NB4 (cell line): ENCODE measurements at regions not wholly inside any gene's neighbourhood (a gene's known extent, or its start where the extent isn't known, plus 50 kb on each side); places are given as distances from the start of the nearest gene placed in this dataset.

Source experiments
- DNase-seq: peaks from one replicate; pipeline ENCODE4 v3.0.0; 2010; ENCODE audit warnings: low read depth
- H3K4me3 ChIP-seq: one replicate; pipeline ENCODE4 v1.5.1; 2011; ENCODE audit warnings: mild to moderate bottlenecking, low read depth, low read length, moderate library complexity
- MYC ChIP-seq: IDR thresholded peaks from 2 replicates; pipeline ENCODE4 v1.6.1; 2011; ENCODE audit warnings: low read depth, low read length
- POLR2A ChIP-seq: IDR thresholded peaks from 2 replicates; pipeline ENCODE4 v1.6.1; 2011; ENCODE audit warnings: mild to moderate bottlenecking; ENCODE audit not compliant: insufficient read length; ENCODE audit errors: extremely low read depth
- TF ChIP-seq, protein P1 (sequence below): IDR thresholded peaks from one replicate; pipeline ENCODE4 v1.5.1; 2012; ENCODE audit warnings: low read depth, low read length
- TF ChIP-seq, protein P2 (sequence below): IDR thresholded peaks from 2 replicates; pipeline ENCODE4 v1.6.1; 2011; ENCODE audit warnings: low read depth, low read length

DNA sequence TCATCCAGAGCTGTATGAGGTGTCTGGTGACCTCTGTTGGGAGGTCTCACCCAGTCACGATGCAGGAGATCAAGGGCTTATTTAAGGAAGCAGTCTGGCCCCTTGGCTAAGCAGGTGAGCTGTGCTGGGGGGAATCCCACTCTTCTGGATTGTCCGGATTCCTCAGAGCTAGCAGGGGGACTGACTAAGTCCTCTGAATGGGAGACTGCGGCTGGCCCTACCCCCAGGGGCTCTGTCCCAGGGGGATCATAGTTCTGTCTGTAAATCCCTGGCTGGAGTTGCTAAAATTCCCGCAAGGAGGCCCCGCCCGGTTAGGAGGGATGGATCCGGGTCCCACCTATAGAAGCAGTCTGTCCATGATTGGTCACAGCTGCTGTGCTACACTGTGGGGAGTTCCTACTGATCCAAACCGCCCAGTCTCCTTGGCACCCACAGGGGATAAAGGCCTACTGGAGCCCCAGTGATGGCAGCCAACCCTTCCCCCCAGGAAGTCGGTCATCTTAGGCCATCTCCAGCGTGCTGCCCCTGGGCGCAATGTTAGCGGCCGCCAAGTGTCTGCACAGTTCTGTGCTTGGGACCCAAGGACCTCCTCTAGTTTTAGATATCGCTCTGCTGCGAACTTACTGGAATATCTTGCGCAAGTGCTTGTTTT lies 118.2 kb upstream of the KLF8 start:
- DNase-seq: no peak
- TF ChIP-seq, protein P1, sequence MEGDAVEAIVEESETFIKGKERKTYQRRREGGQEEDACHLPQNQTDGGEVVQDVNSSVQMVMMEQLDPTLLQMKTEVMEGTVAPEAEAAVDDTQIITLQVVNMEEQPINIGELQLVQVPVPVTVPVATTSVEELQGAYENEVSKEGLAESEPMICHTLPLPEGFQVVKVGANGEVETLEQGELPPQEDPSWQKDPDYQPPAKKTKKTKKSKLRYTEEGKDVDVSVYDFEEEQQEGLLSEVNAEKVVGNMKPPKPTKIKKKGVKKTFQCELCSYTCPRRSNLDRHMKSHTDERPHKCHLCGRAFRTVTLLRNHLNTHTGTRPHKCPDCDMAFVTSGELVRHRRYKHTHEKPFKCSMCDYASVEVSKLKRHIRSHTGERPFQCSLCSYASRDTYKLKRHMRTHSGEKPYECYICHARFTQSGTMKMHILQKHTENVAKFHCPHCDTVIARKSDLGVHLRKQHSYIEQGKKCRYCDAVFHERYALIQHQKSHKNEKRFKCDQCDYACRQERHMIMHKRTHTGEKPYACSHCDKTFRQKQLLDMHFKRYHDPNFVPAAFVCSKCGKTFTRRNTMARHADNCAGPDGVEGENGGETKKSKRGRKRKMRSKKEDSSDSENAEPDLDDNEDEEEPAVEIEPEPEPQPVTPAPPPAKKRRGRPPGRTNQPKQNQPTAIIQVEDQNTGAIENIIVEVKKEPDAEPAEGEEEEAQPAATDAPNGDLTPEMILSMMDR: no peak
- TF ChIP-seq POLR2A: no peak
- TF ChIP-seq, protein P2, sequence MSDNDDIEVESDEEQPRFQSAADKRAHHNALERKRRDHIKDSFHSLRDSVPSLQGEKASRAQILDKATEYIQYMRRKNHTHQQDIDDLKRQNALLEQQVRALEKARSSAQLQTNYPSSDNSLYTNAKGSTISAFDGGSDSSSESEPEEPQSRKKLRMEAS: no peak
- TF ChIP-seq MYC: no peak
- H3K4me3 ChIP-seq: no peak overlapping the region

DNA sequence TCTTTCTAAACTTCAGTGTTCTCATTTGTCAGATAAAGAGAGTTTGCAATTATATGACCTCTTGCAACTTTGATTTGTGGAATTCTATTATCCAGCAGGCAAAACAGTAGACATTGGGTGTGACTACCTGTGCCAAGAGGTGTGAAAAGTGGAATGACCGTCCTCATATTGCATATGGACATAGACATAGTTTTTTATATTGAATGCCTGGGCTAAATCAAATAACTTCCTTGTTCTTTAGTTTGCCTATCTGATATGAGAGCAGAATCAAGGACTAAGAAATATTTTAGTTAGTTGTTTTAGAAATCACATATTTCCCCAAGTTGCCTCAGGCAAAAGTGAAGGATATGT lies 117.7 kb upstream of the KLF8 start:
- TF ChIP-seq MYC (no peak), POLR2A (no peak)
- TF ChIP-seq, protein P2: no peak
- TF ChIP-seq, protein P1: no peak
- no peak overlapping the region for H3K4me3 ChIP-seq
- no peak for DNase-seq

DNA sequence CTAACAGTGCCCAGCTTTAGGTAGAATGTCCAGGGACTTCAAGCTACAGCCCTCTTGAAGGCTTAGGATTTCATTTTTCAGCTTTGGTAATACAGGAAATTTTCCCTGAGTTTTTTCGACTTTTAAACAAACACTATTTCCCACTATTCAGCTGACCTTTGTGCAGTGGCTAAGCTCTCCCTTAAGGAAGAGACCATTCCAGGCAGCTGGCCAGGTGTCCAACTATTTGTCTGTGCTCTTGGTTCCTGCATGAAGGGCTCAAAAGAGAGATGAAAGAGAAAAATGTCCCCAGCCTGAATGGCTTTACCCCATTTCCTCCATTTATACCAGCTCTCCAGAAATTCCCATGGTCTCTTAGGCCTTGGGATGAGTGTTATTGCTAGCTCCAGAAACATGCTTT lies 111.9 kb upstream of the KLF8 start:
- TF ChIP-seq POLR2A: no peak
- TF ChIP-seq, protein P1: no peak
- TF ChIP-seq MYC: no peak
- TF ChIP-seq, protein P2: no peak

DNA sequence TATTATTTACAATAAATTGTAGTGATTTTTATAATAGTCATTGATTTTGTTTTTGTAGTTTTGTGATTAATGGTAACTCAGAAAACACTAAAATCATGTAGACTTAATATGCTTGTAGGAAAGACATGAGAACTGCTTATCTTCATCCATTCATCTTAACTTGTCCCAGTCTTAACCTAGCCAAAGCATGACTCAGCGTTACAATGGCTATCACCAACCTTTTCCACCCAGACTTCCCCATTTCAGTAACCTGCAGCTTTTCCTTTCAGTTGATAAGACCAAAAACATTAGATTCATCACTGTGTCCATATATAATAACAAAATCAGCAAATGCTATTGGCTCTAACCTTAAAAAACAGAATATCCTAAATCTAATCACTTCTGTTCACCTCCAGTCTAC lies 106.2 kb upstream of the KLF8 start:
- peak; percentile 1 for DNase-seq
- TF ChIP-seq MYC: no peak
- TF ChIP-seq, protein P2: no peak
- TF ChIP-seq, protein P1: no peak
- H3K4me3 ChIP-seq: no peak overlapping the region

More for the DNA sequence above, 111.9 kb upstream of the KLF8 start:
- H3K4me3 ChIP-seq: no peak overlapping the region
- DNase-seq: no peak

DNA sequence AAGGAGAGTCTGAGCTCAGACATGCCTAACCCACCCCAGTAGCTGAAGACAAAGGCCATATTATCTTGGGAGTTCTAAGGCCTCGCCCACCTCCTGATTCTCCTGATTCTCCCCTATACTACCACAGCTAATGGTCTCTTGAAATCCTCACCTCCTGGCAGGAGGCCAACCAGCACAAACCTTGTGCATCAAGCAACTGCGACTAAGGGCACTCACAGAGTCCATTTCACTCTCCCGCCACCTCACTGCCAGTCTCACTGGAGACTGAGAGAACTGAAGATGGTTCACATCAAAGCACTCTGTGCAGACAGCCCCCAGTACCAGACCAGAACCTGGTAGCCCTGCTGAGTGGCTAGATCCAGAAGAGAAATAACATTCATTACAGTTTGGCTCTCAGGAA lies 102.1 kb upstream of the KLF8 start:
- no peak for DNase-seq
- H3K4me3 ChIP-seq: no peak overlapping the region
- TF ChIP-seq MYC: no peak
- TF ChIP-seq, protein P1: no peak
- TF ChIP-seq, protein P2: no peak
